NB4 (cell line): ENCODE measurements at regions not wholly inside any gene's neighbourhood (a gene's known extent, or its start where the extent isn't known, plus 50 kb on each side); places are given as distances from the start of the nearest gene placed in this dataset.

ENCODE experiments used
- DNase-seq: peaks from one replicate; pipeline ENCODE4 v3.0.0; 2010; ENCODE audit warnings: low read depth
- H3K4me3 ChIP-seq: one replicate; pipeline ENCODE4 v1.5.1; 2011; ENCODE audit warnings: mild to moderate bottlenecking, low read depth, low read length, moderate library complexity
- CTCF ChIP-seq: IDR thresholded peaks from one replicate; pipeline ENCODE4 v1.5.1; 2012; ENCODE audit warnings: low read depth, low read length
- MAX ChIP-seq: IDR thresholded peaks from 2 replicates; pipeline ENCODE4 v1.6.1; 2011; ENCODE audit warnings: low read depth, low read length
- MYC ChIP-seq: IDR thresholded peaks from 2 replicates; pipeline ENCODE4 v1.6.1; 2011; ENCODE audit warnings: low read depth, low read length
- POLR2A ChIP-seq: IDR thresholded peaks from 2 replicates; pipeline ENCODE4 v1.6.1; 2011; ENCODE audit warnings: mild to moderate bottlenecking; ENCODE audit not compliant: insufficient read length; ENCODE audit errors: extremely low read depth

GRCh38 chr9:12958279-12958678 is 183.5 kb downstream of the LURAP1L start:
- TF ChIP-seq MYC (no peak), POLR2A (no peak), CTCF (no peak), MAX (no peak)
- no peak overlapping the region for H3K4me3 ChIP-seq
- no peak for DNase-seq

- TF ChIP-seq MAX (no peak), CTCF (no peak), MYC (no peak), POLR2A (no peak)
- H3K4me3 ChIP-seq: no peak overlapping the region
- no peak for DNase-seq
Measured at GRCh38 chr9:12958708-12959107, 183.9 kb downstream of the LURAP1L start.

- no peak overlapping the region for H3K4me3 ChIP-seq
- no peak for DNase-seq
- TF ChIP-seq POLR2A (no peak), CTCF (no peak), MAX (no peak), MYC (no peak)
Measured at GRCh38 chr9:12961276-12961809, 186.5 kb downstream of the LURAP1L start.

GRCh38 chr9:12963537-12963936 is 188.7 kb downstream of the LURAP1L start:
- no peak for DNase-seq
- H3K4me3 ChIP-seq: no peak overlapping the region
- TF ChIP-seq MYC (no peak), POLR2A (no peak)

GRCh38 chr9:12964271-12964670 is 189.5 kb downstream of the LURAP1L start:
- DNase-seq: no peak
- TF ChIP-seq CTCF: no peak
- TF ChIP-seq POLR2A: no peak
- TF ChIP-seq MYC: no peak
- no peak for TF ChIP-seq MAX
- no peak overlapping the region for H3K4me3 ChIP-seq

GRCh38 chr9:12965303-12965702 is 190.5 kb downstream of the LURAP1L start:
- no peak for DNase-seq
- no peak for TF ChIP-seq MAX
- no peak overlapping the region for H3K4me3 ChIP-seq

- no peak for DNase-seq
- TF ChIP-seq POLR2A: no peak
- TF ChIP-seq MAX: no peak
- no peak for TF ChIP-seq MYC
- TF ChIP-seq CTCF: no peak
- H3K4me3 ChIP-seq: no peak overlapping the region
Measured at GRCh38 chr9:12968093-12968492, 193.3 kb downstream of the LURAP1L start.
